Urinary bladder (tissue), 3 donors: ENCODE measurements at regions not wholly inside any gene's neighbourhood (a gene's known extent, or its start where the extent isn't known, plus 50 kb on each side); places are given as distances from the start of the nearest gene placed in this dataset.

Experiments
- DNase-seq: peaks from one replicate; pipeline ENCODE4 v3.0.0-alpha.2; 2015; ENCODE audit errors: extremely low spot score
- H3K27ac ChIP-seq: one replicate; pipeline ENCODE4 v1.5.1; 2013; ENCODE audit warnings: low read depth, mild to moderate bottlenecking, moderate library complexity
- H3K36me3 ChIP-seq: one replicate; pipeline ENCODE4 v1.6.1; 2013; ENCODE audit warnings: mild to moderate bottlenecking, moderate library complexity; ENCODE audit not compliant: insufficient read depth
- H3K4me1 ChIP-seq: one replicate; pipeline ENCODE4 v1.6.1; 2013; ENCODE audit warnings: mild to moderate bottlenecking, moderate library complexity; ENCODE audit not compliant: insufficient read depth
- H3K4me3 ChIP-seq: one replicate; pipeline ENCODE4 v1.5.1; 2013; ENCODE audit warnings: low read depth, low read length
- WGBS: extraction: QIAGEN DNeasy Blood & Tissue Kit; methylation state at CpG from one replicate; pipeline ENCODE4 v1.1.7; 2013; 5-methylcytosine and 5-hydroxymethylcytosine counted together
- donor health status: healthy with polysubstance abuse.
- donor health status: healthy.

DNA sequence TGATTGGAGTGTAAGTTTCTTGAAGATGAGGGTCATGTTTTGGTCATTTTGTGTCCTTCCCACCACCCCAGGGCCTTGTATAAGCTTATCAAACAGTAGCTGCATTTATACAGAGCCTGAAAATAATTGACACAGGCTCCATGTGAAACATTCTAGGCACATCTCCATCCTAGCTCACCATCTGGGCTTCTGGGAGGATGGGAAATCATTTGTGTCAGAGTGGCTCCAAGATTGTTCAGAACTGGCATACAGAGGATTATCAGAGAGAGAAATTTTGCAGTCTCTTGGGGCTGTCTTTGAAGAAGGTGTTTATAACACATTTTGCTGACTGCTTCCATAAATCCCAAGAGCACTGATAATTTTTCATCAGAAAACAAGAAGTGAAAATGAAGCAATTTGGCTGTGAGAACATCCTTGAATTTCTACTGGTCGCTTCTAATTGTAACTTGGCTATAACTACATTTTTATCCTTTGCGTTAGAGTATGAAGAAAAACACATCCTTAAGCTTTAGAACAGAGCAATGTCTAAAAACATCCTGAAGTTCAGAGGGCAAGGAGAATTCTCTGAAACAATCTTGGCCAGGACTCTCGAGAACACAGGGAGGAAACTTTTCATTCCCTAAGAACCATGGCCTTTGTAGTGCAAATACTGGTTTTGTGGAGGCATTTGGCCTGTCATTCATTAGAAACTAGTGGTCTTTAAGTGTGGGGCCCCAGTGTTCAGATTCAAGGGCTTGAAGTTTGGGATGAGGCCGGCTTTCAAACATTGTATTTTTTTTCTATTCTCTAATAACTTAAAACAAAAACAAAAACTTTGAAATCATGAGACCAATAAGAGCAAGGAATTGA, 151.1 kb downstream of the DACT1 start:
- no peak overlapping the region for H3K27ac ChIP-seq
- H3K36me3 ChIP-seq, result no peaks in the 10 kb centered on the region
- no peaks in the 10 kb centered on the region for H3K4me1 ChIP-seq
- no peak for DNase-seq
- 76% methylated on average over 4 of the region's 4 CpGs for whole genome bisulfite sequencing
- no peak overlapping the region for H3K4me3 ChIP-seq

- no peaks in the 10 kb centered on the region for H3K4me1 ChIP-seq
- no peak overlapping the region for H3K4me3 ChIP-seq
- no peak for DNase-seq
- H3K36me3 ChIP-seq, result no peaks in the 10 kb centered on the region
- H3K27ac ChIP-seq, result no peak overlapping the region
- WGBS, result 72% methylated on average over 4 of the region's 4 CpGs
Observed at GRCh38 chr14:58789736-58790135, 152.0 kb downstream of the DACT1 start.

DNA sequence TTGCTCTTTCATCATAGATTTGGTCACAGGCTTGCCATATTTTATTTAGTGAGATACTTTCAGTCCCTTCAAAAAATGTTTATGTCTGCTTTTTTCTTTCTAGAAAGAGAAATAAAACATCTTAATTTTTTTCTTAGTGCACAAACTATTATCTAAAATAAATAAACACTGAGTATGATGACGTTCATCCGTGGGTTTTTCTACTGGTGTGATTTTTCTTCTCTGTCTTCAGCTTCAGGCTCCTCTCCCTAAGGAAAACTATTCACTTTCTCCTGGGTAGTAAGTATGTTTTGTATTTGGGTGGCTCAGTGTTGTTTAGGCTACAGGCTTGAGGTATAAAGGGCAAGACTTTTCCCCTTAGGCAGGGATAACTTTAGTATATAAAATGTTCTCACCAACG, 154.7 kb downstream of the DACT1 start:
- Histone ChIP-seq H3K4me1 (no peaks in the 10 kb centered on the region), H3K36me3 (no peaks in the 10 kb centered on the region), H3K27ac (no peak overlapping the region), H3K4me3 (no peak overlapping the region)
- WGBS, result 39% methylated on average over 3 of the region's 3 CpGs
- DNase-seq, result no peak

DNA sequence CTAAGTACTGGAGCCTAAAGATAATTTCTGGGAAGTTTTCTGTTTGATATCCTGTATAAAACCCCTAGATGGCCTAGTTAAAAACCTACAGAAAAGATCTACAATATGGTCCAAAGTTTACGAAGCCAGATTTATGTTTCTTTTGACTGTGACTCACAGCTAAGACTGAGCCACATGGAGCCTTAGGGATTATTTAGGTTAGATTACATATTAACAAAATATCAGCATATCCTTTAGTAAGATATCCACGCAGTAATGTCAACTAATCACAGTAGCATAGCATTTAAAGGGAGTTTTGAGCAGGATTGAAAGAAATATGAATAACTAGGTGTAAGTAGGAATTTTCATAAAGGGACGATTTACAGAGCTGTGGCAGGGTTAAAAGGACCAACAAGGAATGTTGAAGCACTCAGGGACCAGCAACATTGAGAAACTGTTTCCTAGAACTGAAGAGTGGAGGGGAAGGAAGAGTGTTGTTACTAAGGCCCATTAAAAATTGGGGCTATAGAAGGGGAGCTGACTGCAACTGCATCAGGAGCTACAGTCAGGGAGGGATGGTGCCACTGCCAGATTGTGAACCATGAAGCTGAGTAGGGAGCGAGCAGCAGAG, 155.5 kb downstream of the DACT1 start:
- Histone ChIP-seq H3K4me1 (no peaks in the 10 kb centered on the region), H3K4me3 (no peak overlapping the region), H3K36me3 (no peaks in the 10 kb centered on the region), H3K27ac (no peak overlapping the region)
- WGBS, result 69% methylated on average over 4 of the region's 4 CpGs
- DNase-seq, result no peak

DNA sequence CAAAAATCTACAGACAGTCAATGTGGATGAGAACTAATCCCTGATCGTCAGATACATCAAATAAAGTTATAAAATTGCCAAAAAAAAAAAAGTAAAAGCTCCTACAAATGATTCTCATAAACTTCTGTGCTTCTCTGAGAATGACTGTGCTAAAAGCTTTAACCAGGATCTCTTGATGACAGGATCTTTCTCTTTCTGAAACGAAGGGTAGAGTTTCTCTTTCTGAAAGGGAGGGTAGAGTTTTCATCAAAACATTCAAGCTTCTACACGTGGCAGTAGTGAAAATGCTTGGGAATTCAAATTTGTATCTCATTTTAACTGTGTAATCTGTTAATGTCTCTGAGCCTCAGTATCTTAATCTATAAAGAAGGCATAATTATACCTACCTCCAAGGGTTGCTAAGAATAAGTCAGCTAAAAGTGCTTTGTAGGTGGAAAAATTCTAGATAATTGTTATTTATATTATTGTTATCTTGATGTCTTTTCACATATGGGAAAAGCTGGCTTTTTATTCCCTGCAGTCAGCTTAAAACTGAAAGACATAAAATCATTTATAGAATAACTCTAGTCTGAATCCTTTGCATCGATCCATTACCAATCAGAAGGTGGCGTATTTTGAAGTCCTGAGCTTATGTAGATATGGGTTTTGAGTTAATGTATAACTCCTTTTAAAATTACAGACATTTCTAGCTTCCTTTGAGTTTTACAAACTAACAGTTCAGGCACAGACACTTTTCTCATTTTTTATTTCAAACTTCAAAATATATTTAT, 157.4 kb downstream of the DACT1 start:
- no peak for DNase-seq
- H3K27ac ChIP-seq, result no peak overlapping the region
- no peaks in the 10 kb centered on the region for H3K4me1 ChIP-seq
- no peak overlapping the region for H3K4me3 ChIP-seq
- WGBS, result 73% methylated on average over 5 of the region's 5 CpGs
- H3K36me3 ChIP-seq, result no peaks in the 10 kb centered on the region

- no peak overlapping the region for H3K27ac ChIP-seq
- no peak overlapping the region for H3K4me3 ChIP-seq
- WGBS, result 50% methylated on average over 5 of the region's 5 CpGs
- H3K36me3 ChIP-seq, result no peaks in the 10 kb centered on the region
- DNase-seq, result no peak
- H3K4me1 ChIP-seq, result no peaks in the 10 kb centered on the region
Observed at GRCh38 chr14:58796242-58797009, 158.7 kb downstream of the DACT1 start.

DNA sequence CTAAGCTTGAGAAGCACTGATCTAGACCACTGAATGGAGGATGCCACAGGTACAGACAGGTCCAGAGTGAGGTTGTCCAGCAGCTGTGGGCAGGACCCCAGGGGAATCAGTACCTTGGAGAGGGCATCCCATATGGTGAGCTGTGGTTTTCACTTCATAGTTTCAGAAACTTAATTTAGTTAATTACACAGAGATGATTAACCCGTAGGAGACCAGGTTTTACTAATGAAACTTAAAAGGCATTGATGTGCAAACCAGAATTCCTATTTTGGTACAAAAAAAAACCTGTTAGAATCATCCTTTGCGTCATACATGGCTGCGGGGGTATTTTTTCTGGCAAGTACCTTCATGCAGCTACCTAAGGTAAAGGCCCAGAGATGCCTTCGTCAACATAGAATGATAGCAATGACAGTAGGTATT, 159.3 kb downstream of the DACT1 start:
- H3K36me3 ChIP-seq, result no peaks in the 10 kb centered on the region
- no peak overlapping the region for H3K27ac ChIP-seq
- DNase-seq, result no peak
- 85% methylated on average over 4 of the region's 4 CpGs for WGBS
- H3K4me1 ChIP-seq, result no peaks in the 10 kb centered on the region
- H3K4me3 ChIP-seq, result no peak overlapping the region

DNA sequence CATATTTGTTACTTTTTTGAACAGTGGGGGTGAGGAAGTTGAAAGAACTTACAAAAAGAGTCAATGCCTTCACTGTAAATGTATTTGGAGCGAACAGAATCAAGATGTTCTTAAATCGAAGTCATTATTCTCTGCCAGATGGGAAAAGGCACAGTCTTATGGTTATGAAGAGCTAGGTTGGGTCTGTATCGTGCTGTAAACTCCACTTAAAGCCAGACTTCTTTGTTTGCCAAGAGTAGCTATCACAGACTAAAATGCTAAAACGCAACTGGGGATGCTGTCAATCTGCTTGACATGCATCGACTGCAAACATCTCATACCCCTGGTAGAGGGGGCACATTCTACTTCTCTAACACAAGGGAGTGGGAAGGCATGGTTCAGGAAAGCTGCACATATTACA, 160.4 kb downstream of the DACT1 start:
- no peak for DNase-seq
- 91% methylated on average over 5 of the region's 5 CpGs for WGBS
- Histone ChIP-seq H3K4me1 (no peaks in the 10 kb centered on the region), H3K36me3 (no peaks in the 10 kb centered on the region), H3K27ac (no peak overlapping the region), H3K4me3 (no peak overlapping the region)

DNA sequence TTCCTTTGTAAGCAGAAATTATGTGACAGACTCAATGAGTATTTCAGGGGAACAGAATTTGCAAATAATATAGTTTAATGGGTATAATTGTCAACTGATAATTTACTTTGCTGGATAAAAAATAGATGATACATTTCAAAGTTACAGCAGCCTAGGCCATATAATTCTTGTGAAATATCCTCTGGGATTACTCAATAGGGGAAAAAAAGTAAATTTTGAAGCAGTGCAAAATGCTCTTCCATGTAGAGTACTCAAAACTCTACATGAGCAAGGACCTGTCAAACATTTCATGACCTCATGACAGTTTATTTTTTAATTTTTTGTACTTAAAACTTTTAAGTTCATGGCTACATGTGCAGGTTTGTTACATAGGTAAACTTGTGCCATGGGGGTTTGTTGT, 163.3 kb downstream of the DACT1 start:
- Histone ChIP-seq H3K36me3 (no peaks in the 10 kb centered on the region), H3K4me1 (no peaks in the 10 kb centered on the region), H3K27ac (no peak overlapping the region), H3K4me3 (no peak overlapping the region)
- DNase-seq, result no peak

DNA sequence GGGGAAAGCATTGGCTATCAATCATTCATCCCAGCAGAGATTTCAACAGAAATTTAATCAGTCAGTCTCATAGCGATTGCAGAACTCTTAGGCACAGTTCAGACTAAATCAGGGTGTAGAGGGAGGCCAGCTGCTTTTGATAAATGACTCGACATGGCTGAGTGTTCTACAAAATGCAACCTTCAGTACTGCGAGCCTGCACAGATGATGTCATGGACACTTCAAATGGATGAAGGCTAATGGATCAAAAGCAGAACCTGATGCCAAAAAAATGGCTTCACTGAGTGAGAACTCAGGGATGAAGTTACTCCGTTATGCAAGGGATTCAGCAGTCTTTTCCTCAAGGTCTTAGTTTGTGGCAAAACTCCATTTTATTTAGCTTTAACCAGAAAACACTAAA, 167.3 kb downstream of the DACT1 start:
- WGBS, result 60% methylated on average over 4 of the region's 4 CpGs
- no peak for DNase-seq
- Histone ChIP-seq H3K27ac (no peak overlapping the region), H3K36me3 (no peaks in the 10 kb centered on the region), H3K4me3 (no peak overlapping the region), H3K4me1 (no peaks in the 10 kb centered on the region)

DNA sequence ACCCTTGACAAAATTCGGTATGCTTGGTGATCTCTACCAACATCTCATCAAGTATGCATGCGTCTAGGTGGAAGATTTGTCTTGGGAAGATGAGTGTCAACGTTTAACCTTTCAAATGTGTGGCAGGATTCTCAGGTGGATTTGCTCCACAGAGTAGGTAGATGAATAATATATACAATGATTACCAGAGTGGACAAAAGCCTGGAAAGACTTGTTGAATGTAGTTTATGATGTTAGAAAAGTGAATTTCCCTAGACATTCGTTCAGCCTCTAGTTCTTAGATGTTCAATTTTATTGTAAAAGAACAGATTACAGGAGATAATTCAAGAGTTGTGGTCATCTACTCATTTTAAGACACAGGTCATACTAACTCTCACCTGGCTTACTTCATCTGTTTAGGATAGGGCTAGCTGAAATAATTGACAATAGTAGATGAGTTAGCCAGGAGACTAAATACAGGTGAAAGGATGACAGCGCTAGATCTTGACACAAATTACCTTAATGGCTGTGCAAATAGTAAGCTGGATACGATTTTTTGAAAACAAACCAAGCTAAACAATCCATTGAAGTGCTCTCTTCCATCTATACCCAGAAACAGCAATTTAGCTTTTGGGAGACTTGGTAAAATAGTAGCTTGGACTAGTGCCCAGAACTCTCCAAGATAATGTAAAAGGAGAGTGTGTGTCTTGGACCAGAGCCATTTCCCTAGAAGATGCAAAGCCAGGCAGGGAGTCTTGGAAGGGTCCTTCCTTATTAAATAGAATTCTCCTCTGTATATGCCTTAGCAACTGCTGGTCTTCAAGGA, 168.0 kb downstream of the DACT1 start:
- Histone ChIP-seq H3K4me3 (no peak overlapping the region), H3K27ac (no peak overlapping the region), H3K36me3 (no peaks in the 10 kb centered on the region), H3K4me1 (no peaks in the 10 kb centered on the region)
- DNase-seq, result peak; percentile 83
- WGBS, result 73% methylated on average over 6 of the region's 6 CpGs

DNA sequence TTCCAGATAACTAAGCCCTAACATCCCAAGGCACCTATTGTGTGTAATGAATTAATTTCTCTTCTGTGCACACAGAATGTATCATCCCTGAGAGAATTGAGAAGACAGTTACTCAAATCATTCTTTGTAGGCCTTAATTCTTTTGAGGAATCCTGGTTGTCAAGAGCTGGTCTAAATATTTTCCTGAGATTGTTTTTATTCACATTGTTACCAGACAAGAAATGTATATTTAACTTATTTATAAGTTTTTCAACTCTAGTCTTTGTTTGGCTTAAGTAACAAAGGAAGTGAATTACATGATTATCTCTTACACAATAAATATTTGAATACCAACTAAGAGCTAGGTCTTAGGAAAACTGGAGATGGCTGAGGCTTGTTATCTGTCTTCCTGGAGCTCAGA, 169.4 kb downstream of the DACT1 start:
- no peak overlapping the region for H3K4me3 ChIP-seq
- DNase-seq, result no peak
- no peaks in the 10 kb centered on the region for H3K36me3 ChIP-seq
- H3K27ac ChIP-seq, result no peak overlapping the region
- H3K4me1 ChIP-seq, result no peaks in the 10 kb centered on the region

DNA sequence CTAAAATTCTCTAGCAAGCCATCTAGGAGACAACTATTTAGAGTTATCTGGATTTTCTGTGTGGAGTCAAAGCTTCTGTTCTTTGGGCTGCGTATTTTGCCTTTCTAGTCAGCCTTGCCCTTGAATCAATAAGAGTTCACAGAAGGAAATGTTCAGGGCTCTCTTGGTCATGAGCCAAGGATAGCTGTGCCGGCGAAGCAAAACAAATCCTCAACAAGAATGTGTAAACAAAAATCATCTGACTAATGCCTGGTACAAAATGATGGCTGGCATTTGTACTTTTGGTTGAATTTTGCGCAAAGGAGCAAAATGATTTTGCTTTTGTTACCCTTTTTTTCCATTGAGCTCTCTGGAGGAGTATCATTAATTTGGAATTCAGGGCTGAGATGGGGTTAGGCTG, 171.1 kb downstream of the DACT1 start:
- no peak overlapping the region for H3K4me3 ChIP-seq
- no peak for DNase-seq
- no peaks in the 10 kb centered on the region for H3K36me3 ChIP-seq
- 28% methylated on average over 4 of the region's 4 CpGs for WGBS
- no peaks in the 10 kb centered on the region for H3K4me1 ChIP-seq
- H3K27ac ChIP-seq, result no peak overlapping the region
